ENCODE measurements at regions not wholly inside any gene's neighbourhood (a gene's known extent, or its start where the extent isn't known, plus 50 kb on each side); places are given as distances from the start of the nearest gene placed in this dataset.
A peak's percentile ranks its signal among the peaks of the same experiment; 100 is the strongest.

DNA sequence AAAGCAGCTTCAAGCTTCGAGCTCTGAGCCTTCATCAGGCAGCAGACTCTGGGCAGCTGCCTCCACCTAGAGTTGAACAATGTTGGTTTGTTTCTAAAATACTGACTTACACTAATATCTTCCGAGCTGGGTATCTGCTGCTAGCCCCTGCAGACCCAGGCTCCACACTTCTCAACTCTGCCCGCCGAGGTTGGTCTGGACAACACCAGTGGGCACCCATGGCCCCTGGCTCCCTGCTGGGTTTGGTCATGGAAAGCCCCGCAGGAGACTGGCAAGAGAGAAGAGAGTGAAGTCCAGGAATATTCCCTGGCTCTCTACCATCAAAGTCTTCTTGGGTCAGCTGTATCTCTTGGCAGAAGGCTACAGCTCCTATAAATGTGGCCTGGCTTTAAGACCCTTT lies 214.2 kb upstream of the TMEM132C start:
- DNase-seq = no peak

DNA sequence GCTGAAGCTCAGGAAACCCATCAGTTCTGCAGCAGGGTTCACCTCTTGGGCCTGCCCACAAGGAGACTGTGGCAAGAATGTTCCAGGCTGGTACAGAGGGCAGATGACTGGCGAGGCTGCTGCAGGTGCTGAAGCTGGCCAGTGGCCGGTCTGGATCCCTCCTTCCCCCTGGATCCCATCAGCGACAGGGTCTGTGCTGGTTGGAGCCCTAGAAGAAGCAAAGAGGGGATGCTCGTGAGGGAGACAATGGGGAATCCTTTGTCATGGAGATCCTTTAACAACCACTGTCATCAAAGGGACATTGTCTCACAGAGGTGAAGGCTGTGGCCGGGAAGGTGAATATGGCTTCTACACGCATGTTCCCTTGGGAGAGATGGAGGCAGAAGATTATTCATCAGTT lies 211.4 kb upstream of the TMEM132C start:
- DNase-seq = no peak

DNA sequence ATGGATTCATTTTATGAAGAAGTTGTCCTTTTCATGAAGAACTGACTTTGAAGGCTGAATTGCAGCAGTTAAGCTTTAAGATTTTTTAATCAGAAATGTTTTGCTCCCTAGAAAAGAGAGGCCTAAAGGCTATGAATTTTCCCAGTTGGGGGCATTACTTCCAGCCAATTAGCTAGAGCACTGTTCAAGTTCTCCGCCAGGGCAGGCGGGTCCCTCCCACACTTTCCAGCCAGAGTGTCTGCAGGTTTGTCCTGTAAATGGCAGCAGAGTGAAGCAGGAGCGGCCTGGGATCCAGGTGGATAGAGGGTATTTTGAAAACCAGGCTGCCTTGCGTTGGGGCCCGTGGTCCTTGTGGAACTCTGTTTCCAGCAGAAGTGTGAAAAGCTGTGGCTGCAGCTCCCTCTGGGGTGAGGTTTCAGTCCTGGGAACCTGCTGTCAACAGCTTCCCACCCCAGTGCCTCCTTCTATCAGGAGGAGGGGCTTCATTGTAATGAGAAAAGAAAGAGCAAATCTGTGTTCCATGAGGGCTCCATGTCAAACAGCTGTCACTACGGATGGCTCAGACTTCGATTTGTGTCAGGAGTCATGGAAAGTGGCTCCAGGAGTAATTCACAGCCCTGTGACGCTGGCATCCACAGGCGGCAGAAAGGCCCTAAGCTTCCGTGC lies 210.7 kb upstream of the TMEM132C start:
- DNase-seq = no peak

DNA sequence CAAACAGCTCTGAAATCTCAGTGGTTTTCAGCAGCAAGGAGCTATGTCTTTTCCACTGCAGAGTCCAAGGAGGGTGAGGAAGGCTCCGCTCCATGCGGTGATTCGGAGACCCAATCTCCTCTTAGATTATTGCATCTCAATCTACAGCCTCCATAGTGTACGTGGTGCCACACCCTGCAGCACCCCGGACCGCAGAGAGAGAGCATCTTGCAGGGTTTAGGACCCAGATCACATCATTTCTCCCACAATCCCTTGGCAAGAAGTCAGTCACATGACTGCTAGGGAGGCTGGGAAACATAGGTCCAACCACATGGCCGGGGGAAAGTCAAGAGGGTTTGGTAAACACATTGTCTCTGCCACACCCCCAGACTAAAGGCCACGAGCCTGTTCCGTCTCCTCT lies 209.4 kb upstream of the TMEM132C start:
- no peak for DNase-seq

DNA sequence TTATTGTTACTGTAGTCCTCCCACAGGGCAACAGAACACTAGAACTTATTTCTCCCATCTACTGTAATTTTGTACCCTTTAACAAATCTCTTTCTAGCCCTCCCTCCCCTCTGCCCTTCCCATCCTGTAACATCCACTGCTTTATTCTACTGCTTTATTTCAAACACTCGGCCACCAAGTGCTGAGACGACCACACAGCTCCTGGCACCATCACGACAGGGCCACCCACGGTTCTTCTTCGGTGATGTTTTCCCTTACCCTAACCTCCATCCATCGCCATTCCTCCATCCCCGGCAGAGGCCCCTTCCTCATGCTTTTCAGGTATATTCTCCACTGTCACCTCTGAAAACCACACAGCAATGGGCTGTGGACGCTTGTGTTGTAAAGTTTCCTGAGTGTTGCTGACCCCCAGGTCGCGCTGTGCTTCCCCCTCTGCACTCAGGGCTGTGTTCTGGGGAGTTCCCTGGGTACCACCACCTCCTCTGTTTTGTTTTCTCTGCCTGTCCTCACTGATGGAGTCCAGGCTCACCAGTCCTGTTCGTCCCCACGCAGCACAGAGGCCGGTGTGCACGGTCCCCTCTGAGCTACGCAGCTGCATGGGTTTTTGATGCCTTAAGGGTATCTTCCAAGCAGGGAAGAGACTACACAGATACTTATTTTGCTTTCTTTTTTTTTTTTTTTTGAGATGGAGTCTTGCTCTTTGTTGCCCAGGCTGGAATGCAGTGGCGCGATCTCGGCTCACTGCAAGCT lies 207.2 kb upstream of the TMEM132C start:
- DNase-seq = no peak

DNA sequence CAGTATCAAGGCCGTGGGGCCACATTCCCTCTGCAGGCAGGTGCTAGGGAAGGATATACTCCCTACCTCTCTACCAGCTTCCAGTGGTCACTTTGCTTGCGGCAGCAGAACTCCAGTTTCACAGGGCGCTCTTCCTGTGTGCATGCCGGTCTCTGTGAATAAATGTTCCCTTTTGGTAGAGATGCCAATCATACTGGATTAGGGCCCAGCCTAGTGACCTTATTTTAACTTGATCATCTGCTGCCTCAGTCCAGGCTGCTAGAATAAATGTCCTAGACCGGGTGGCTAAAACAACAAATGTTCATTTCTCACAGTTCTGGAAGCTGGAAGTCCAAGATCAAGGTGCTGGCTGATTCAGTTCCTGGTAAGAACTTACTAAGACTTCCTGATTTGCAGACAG lies 198.8 kb upstream of the TMEM132C start:
- no peak for DNase-seq

DNA sequence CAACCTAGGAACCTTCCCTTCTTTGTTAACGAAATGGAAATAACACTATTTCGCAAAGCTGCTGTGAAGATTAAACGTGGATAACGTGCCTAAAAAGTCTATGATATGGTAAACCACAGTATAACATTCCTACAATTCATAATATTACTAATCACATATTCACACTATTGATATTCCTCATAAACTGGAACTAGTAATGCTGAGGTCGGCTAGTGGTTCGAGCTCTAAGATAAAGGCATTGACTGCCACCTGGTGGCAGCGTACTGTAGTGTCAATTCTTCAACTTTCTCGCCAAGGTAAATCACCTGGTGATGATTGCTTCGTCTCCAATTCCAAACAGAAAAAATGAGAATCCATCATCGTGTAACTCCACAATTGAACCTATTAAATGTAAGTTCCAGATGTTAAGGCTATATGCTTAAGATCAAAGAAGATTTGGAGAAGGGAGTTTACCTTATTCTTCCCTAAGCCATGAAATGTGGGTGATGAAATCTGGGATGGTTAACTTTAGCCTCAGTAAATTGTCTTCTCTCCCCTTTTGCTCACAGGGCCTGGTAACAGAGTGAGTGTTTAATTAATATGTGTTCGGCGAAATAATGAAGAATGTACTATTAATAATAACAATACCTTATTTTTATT lies 197.5 kb upstream of the TMEM132C start:
- peak; percentile 22 to 52 for DNase-seq

DNA sequence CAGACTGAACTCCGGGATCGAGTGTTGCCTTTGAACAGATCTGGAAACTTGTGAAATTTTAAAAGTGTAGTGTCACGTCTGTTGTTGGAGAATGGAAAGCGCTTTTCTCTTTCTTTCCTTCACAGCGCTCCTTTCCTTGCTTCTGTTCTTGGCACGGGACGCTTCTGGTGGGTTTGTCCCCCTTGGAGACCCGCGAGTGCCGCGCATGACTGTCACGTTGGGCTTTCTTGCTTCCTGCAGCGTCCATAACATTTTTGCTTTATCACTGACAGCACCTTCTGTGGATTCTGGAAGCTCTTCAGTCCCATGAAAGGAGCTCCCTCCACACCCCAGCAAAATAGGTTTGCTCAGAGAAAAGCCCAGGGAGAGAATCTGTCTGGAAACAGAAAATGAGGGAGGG lies 193.0 kb upstream of the TMEM132C start:
- DNase-seq = no peak

DNA sequence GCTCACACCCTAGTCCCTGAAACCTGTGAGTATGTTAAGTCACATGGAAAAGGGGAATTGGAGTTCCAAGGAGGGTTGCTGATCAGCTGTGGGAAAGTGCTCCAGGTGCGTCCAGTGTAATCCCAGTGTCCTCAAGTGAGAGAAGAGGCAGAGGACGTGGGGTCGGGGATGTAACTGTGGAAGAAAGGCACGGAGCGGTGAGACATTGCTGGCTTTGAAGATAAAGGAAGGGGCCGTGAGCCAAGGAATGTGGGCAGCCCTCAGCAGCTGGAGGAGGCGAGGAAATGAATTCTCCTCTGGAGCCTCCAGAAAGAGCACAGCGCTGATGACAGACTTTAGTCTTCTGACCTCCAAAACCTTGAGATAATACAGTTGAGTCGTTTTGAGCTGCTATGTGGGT lies 191.6 kb upstream of the TMEM132C start:
- DNase-seq = no peak

DNA sequence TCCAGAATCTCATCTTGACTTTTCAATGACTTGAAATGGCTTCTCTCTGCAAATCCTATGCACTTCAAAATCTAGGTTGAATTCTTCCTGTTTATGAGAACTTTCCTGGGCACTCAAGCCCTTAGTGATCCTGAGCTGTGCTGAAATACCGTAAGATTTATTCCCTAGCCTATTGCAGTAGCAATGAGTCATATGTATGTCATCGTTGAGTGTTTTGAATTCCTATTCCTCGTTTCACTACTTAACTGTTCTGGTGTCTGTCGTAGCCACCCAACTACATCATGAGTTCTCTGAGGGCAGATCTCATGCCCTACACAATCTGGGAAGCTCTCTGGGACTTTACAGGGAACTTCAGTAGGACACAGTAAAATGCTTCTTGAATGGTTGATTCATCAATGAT lies 190.8 kb upstream of the TMEM132C start:
- no peak for DNase-seq

DNA sequence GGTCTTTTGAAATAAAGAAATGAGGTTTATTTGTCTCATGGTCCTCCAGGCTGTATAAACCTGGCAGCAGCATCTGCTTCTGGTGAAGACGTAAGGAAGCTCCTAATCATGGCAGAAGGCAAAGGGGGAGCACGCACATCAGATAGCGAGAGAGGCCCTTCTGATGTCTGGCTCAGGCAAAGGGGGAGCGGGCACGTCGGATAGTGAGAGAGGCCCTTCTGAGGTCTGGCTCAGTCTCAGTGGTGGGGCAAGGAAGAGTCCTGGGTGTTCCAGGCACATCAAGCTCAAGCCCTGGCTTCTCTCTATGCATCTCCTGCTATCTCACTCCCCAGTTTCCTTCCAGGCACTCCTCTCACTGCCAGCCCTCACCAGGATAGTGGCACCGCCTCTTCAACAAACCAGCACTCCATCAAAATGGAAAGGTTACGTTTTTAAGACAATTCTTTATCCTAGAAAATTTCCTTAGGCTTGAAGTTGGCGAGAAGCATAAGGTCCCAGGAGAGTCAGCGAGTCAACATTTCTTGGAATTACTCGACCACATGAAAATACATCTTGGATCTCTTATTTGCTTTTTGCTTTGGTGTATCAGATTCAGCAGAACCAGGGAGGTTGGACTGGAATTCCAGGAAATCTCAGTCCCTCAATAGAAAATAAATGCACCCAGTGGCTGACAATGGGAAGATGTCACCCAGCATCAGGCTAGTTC lies 189.6 kb upstream of the TMEM132C start:
- no peak for DNase-seq

DNA sequence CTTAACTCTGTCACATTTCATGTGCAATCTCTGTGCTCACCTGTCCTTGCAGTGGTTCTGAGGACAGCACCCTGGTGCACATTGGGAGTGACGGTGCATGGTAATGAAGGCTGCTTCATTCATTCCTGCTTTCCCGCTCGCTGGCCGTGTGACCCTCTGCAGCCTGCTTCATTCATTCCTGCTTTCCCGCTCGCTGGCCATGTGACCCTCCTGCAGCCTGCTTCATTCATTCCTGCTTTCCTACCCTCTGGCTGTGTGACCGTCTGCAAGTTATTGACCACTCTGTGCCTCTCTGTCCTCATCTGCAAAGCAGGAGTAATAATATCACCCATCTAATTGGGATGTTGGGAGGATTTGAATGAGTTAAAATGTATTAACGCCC lies 189.1 kb upstream of the TMEM132C start:
- DNase-seq = no peak

DNA sequence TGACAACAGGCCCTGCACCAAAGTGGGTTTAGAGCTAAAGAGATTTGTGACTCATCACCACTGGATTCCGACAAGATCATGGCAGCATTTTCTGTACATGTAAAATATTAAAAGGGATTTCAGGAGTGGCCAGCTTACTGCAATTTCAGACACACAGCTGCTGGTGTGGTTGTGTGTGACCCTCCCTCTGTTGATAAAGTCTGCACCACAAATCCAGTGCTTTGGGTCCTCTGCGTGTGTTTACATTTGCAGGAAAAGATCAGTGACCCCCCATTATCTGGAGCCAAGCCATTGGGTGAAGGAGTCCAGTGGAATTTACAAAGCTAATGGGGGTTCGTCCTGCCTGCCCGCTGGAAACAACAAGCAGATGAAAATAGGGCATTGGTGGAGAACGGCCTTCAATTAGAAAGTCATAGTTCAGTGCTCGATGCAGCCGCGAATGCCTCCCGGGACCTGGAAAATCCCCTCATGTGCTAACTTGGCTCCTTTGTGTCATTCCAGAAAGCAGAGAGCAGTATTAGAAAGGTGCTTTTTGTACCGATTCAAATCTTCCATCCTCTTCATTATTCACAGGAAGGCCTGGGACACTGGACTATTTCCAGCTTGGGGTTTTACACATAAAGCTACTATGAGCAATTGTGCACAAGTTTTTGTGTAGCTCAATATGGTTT lies 188.5 kb upstream of the TMEM132C start:
- no peak for DNase-seq

DNA sequence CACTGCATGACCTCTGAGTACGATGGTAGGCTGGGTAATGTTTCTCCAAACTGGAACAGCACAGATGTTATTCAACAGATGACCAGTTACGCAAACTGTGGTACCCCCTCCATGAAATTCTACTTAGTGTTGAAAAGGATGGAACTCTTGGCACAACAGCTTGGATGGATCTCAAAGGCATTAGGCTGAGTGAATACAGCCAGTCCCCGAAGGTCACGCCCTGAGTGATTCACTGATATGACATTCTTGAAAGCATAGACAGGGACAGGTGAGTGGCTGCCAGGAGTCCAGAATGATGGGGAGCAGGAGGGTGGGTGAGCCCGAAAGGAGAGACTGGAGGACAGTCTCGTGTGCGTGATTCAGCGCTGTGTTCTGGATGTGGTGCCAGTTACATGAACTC lies 187.5 kb upstream of the TMEM132C start:
- DNase-seq = no peak

DNA sequence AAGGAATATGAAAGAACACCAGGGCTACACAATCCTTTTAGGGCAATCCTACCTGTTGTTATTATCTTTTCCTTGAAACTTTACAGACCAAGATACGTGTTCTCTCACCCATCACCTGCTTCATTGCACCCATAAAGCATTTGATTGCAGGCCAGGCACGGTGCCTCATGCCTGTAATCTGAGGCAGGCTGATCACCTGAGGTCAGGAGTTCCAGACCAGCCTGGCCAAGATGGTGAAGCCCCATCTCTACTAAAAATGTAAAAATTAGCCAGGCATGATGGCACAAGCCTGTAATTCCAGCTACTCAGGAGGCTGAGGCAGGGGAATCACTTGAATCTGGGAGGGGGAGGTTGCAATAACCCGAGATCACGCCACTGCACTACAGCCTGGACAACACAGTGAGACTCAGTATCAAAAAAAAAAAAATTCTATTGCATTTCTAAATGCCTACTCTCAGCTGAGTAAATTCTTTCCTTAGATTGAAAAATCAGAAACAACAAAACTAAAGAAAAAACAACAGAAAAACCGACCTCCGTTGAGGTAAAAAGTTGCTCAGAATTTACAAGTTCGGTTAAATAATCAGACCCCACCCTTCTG lies 183.7 kb upstream of the TMEM132C start:
- no peak for DNase-seq

DNA sequence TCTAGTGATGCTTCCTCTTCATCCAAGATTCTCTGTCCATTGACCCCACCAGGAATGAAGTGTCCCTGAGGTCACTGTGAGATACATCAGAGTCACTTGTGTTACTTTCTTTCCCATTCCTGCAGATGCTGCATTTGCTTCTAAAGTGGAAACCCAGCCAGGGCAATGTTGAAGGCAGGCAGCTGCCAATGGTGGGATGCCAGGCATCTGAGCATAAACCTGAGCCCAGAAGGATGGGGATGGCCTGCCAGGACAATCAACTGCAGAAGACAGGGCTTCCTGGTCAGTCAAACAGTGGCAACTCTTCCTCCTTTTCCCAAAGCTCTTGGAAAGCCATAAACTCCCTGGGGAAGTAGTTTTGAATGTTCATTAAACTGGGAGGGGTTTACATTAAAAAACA lies 178.0 kb upstream of the TMEM132C start:
- no peak for DNase-seq

DNA sequence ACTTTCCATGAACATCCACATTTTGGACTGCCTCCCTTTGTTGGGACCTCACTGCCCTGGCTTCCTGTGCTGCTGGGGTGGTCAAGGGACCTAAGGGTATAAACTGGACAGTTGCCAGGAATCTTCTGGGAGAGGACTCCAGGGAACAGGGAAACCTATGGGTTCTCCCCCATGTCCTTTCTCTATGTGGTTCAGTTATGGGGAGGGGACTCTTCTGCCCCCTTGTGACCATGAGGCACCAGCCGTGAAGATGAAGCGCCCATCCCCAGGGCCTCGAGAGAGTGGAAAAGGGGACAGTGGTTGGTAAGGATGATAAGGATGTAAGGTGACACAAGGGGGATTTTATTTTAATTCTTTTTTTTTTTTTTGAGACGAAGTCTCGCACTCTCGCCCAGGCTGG lies 177.0 kb upstream of the TMEM132C start:
- DNase-seq = no peak

DNA sequence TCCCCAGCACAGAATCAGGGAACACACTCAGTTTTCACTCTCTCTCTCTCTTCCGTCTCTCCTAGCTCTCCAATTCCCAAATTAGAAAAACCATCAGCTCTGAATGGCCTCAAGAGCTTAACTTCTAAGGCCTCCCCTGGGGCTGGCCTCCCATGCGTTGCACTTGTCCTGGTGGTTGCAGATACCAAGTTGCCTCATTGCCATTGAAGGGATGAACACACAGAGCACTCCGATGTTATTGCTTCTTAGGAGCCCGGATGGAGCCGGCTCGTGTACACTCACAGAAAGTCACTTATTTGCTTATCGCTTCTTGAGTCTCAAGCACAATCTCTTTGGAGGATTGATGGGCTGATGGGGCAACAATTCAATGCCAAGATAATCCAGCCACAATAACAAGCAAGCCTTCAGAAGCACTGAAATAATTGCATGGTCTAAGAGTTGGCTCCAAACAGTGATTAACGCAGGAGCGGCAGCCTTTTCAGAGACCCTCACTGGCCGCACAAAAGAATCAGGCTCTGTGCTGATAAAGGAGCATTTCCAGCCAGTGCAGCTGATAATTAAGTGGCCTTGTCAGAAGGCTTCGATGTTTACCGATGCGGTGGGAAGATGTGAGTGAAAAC lies 175.8 kb upstream of the TMEM132C start:
- no peak for DNase-seq

DNA sequence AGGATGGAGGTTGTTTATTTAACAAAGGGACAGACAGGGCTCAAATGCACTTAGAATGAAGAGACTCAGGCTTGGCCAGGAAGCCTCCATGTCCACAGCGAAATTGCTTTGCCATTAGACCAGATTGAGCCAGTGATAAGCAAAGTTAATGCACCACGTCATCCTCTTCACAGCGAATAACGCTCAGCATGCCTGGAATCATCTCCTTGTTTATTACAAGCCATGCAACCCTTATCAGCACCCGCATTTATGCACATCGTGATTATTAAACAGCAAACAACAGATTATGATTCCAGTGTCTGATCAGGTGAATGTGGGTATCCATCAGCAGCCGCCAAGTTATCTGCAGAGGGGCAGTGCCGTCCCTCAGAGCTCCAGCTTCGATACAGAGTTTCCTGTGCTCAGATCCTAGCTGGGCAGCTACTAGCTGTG lies 175.0 kb upstream of the TMEM132C start:
- no peak for DNase-seq

DNA sequence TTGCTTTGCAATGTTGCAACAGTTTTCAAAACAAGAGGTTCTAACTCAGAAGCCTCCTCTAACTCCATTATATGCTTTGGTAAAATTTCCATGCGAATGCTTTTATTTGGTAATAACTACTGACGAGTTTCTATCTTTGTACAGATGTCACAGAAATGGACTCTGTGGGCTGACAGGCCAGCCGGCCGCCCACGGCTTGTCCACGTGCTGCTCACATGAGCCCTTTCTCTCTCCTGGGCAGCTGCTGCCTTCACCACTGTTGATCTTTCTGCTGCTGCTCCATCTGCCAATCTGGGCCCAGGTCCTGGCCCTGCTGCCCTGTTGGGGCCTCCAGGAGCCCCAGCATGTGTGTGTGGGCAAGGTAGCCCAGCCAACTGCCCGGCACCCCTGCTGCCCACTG lies 168.2 kb upstream of the TMEM132C start:
- DNase-seq = no peak

DNA sequence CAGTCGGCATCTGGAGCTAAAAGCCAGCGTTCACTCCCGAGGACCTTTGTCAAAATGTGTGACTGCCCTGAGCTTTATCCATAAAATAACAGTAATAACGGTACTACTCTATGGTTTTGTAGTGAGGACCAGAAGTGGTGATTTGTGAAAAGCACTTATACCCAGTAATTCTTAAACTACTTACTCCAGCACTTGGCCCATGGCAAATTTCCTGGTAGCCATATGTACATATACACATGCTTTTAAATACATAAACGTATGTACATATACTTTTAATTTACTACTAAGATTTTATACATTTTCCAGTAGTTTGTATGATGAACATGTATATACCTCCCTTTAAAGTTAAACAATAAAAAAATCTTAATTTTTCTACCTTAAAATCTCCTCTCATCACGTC lies 163.8 kb upstream of the TMEM132C start:
- no peak for DNase-seq

DNA sequence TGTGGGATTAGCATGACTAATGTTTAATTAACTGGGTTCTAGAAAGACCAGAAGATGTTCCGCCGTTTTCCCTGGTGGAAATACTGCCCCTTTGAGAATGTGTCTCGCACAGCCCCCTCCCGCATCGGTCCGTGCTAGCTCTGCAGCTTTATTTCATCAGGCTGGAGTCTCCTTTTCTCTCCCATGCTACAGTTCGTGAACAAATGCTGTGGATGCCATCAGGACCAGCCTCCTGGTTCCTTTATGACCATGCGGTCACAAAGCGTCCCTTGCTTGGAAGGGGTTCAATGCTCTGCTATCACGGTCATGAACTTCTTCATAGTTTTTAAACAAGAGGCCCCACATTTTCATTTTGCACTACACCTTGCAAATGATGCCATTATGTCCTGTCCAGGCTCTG lies 157.7 kb upstream of the TMEM132C start:
- no peak for DNase-seq

Measured in Kasumi-1 (cell line).